Pulmonary artery endothelial cell (primary cell): ENCODE measurements at regions not wholly inside any gene's neighbourhood (a gene's known extent, or its start where the extent isn't known, plus 50 kb on each side); places are given as distances from the start of the nearest gene placed in this dataset.
"Not testable (repeated sequence)": the region's sequence is repeated elsewhere in the genome, so short reads cannot be mapped to it uniquely, and the experiment has no call there.

Experiments
- DNase-seq: peaks from one replicate; pipeline ENCODE4 v3.0.0-alpha.2; 2011; ENCODE audit warnings: low read depth, low spot score

GRCh38 chr10:9347933-9348332, 1293.4 kb downstream of the GATA3 start:
- DNase-seq: not testable (repeated sequence)

DNA sequence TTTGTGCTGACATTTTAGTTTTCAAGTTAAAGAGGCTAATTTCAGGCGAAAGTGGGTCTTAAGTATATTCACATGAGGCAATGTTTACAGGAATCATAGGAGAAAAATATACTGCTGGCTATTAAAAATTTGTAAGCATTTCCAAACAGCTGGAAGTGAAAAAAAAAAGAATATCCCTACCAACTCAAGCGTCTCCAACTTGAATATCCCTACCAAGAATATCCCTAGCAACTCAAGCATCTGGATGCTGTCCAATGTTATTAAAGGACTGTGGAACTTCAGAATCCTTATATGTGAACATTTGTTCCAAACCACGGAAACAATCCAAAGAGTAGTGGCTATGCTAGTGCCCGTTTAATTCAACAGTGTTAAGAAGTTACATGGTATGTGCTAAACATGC, 1303.0 kb downstream of the GATA3 start:
- DNase-seq: no peak

GRCh38 chr10:9362721-9363120, 1308.2 kb downstream of the GATA3 start:
- DNase-seq: no peak

DNA sequence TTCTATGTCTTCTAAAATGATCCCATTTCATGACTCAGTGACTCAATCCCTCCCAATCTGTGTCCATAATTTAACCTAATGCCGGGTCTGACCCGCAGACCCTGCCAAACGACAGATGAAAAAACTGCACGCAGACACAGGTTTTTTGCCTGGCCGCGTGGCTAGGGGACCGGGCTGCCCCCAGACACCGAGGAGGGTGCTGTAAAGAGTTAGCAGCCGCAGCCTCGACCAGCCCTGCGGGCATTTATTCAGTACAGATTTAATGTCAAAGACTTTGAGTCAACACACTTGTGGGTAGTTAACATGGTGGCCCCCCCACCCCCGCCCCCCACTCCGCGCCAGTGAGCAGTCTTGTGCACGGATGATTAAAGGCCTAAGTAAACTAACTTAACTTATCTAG, 1324.7 kb downstream of the GATA3 start:
- DNase-seq: no peak

GRCh38 chr10:9381733-9382532, 1327.4 kb downstream of the GATA3 start:
- no peak for DNase-seq

DNA sequence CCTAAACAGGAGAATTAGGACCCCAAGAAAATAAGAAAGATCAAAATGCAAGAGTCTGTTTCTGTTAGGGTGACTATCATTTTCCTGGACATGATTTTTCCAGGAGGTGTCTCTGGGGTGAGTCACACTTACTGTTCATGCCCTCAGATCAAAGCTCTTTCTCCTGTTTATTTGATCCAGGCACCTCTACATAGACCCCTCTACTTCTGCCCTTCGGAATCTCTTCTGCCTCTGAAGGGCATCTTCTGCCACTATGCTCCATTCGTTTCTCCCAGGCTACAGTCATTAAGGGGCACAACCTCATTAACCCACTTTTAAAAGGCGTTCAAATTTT, 1328.0 kb downstream of the GATA3 start:
- no peak for DNase-seq

- DNase-seq: no peak
Measured at GRCh38 chr10:9390516-9390915, 1336.0 kb downstream of the GATA3 start.

DNA sequence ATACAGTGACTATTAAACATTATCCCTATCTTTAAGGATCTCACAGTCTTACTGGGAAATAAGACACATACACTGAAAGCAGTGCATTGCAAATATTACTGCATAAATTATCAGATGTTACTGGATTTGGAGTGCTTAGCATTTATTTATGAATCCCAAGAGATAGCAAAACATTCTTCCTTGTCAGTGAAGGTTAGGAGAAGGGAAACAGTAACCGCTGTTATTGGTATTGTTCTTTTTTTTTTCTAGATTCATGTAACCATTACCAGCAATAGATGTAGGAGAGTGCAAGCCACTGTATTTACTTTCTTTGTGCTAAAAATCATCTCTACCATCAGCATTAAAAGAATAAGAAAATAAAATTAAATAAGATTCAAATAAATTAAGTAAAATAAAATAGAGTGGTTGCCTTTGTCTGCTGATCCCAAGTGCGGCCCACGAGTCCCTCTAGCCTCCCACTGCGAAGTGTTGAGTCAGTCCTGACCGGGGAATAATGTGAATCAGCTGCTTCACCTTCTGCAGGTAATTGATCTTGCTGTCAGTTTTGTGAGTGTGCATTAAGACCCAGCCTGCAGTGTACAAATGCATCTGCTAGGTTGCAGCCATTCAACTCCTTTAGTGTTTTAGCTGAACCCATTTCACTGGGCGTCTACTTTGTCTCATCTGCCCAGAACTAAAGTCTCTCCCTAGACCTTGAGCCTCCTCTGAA, 1344.9 kb downstream of the GATA3 start:
- DNase-seq: no peak

DNA sequence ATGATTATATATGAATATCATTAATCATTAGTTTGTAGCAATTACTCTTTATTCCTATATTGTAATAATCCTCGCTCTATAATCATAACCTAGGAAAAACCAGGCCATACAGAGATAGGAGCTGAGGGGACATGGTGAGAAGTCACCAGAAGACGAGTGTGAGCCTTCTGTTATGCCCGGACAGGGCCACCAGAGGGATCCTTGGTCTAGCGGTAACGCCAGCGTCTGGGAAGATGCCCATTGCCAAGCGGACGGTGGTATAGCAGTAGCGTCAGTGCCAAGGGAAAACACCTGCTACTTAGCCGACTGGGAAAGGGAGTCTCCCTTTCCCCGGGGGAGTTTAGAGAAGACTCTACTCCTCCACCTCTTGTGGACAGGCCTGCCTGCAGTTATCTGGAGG, 1347.6 kb downstream of the GATA3 start:
- DNase-seq: not testable (repeated sequence)

DNA sequence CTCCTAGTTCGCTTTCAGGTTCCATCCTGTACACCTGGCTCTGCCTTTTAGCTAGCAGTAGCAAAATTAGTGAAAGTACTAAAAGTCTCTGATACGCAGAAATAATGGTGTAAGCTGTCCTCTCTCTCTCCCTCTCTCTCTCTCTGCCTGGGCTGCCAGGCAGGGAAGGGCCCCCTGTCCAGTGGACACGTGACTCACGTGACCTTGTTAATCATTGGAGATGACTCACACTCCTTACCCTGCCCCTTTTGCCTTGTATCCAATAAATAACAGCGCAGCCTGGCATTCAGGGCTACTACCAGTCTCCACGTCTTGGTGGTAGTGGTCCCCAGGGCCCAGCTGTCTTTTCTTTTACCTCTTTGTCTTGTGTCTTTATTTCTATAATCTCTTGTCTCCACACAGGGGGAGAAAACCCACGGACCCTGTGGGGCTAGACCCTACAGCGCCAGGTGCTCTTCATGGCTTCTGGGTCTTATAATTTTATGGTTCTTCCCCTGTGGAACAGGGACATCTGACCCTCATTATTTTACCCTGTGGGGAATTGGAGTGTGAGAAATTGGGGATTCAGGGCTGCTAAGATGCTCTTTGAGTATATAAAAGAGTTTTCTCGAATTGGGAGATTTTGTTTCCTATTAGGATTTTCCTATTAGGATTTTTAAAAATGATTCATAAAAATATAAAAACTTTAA, 1348.2 kb downstream of the GATA3 start:
- DNase-seq: not testable (repeated sequence)

DNA sequence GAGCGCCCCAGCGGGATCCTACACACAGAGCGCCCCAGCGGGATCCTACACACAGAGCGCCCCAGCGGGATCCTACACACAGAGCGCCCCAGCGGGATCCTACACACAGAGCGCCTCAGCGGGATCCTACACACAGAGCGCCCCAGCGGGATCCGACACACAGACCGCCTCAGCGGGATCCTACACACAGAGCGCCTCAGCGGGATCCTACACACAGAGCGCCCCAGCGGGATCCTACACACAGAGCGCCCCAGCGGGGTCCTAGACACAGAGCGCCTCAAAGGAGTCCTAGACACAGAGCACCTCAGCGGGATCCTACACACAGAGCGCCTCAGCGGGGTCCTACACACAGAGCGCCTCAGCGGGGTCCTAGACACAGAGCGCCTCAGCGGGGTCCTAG, 1352.7 kb downstream of the GATA3 start:
- not testable (repeated sequence) for DNase-seq

DNA sequence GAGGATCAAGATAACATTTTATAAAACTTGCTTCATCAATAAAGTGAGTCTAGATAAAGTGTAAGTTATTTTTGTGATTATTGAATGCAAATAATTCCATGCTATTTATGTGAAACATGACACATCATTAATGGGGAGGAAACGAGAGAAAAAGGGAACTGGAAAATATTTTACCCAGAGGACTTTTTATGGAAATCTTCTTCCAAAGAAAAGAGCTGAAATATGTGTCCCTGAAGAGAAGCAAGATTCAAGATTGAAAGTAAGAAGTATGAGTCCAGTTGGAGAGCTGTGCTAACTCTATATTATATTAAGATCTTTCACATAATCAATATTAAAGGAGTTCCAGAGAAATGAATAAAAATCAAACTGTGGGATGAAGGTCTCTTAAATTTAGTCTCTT, 1361.8 kb downstream of the GATA3 start:
- DNase-seq: no peak

GRCh38 chr10:9419757-9420156, 1365.3 kb downstream of the GATA3 start:
- no peak for DNase-seq

- no peak for DNase-seq
Measured at GRCh38 chr10:9427209-9427608, 1372.7 kb downstream of the GATA3 start.

DNA sequence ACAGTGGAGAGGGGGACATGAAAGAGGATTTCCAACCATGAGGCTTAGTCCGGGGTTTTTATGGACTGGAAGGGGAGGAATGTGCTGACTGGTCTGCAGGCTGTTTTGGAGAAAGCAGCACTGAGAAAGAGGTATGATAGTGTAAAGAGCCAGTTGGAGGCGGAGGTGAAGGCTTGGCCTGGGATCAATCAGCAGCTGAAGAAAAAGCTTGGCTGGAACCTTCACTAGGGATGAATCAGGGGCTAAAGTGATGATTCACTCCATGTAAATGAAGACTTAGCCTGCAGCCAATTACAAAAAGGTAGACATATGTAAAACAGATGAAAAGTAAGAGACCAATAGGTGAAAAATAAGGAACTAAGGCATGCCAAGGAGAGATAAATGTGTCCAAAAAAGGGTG, 1382.6 kb downstream of the GATA3 start:
- no peak for DNase-seq

DNA sequence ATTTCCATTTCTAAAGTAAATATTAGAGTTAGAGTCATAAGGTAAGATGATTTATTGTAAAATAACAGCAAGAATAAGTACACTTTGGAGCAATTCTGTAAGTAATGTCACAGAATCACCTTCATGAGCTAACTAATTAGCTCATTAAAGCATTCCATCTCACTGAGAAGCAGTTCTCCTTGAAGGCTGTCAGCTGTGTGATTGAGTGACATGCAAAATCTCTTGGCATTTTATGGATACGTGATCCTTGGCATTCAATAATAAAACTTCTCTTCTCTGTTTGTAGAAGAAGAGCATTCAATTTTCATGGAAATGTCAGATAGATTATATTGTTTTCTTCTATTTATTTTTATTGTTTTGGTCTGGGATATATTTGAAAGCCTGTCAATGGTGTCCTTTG, 1389.3 kb downstream of the GATA3 start:
- DNase-seq: no peak

- no peak for DNase-seq
Measured at GRCh38 chr10:9449530-9449929, 1395.0 kb downstream of the GATA3 start.

DNA sequence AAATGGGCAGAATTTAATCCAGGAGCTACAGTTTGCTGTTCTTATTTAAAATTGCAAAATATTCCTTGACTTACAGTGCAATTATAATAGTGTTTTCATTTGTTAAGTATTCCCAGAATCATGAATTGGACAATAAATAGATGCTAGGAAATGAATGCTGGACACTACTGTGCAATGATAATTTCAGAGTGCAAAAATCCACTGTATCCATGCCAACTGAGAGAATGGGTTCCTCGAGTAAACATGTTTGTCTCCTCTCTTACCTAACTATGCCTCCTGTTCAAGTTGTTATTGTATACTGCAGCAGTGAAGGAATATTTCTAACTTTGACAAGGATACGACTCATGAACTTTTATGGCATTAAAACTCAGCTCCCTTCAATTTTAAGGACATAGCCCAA, 1396.3 kb downstream of the GATA3 start:
- no peak for DNase-seq

GRCh38 chr10:9451211-9451773, 1396.8 kb downstream of the GATA3 start:
- no peak for DNase-seq

GRCh38 chr10:9452056-9452455, 1397.6 kb downstream of the GATA3 start:
- DNase-seq: no peak

DNA sequence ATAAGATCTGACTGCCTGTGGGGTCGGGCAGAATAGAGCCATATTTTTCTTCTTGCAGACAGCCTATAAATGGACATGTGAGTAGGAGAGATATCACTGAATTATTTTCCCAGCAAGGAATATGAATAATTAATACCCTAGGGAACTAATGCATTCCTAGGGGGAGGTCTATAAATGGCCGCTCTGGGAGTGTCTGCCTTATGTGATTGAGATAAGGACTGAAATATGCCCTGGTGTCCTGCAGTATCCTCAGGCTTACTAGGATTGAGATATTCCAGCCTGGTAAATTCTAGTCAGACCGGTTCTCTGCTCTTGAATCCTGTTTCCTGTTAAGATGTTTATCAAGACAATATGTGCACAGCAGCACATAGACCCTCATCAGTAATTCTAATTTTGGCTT, 1399.4 kb downstream of the GATA3 start:
- not testable (repeated sequence) for DNase-seq

- DNase-seq: no peak
Measured at GRCh38 chr10:9469663-9470205, 1415.2 kb downstream of the GATA3 start.
